HFFc6 (cell line): ENCODE measurements at regions not wholly inside any gene's neighbourhood (a gene's known extent, or its start where the extent isn't known, plus 50 kb on each side); places are given as distances from the start of the nearest gene placed in this dataset.

Source experiments
- DNase-seq: peaks from one replicate; pipeline ENCODE4 v3.0.0-alpha.2; 2018
- H3K27ac Mint-ChIP-seq: 2 replicates; pipeline ENCODE4 v1.8.0; 2020; ENCODE audit warnings: mild to moderate bottlenecking, mixed read lengths
- H3K27me3 Mint-ChIP-seq: 2 replicates; pipeline ENCODE4 v1.8.0; 2021; ENCODE audit warnings: mild to moderate bottlenecking, moderate library complexity, mixed read lengths; ENCODE audit not compliant: insufficient read depth
- H3K36me3 Mint-ChIP-seq: 2 replicates; pipeline ENCODE4 v1.8.0; 2021; ENCODE audit warnings: low read depth, mixed read lengths
- H3K4me1 Mint-ChIP-seq: 2 replicates; pipeline ENCODE4 v1.8.0; 2020; ENCODE audit warnings: low read depth, mixed read lengths
- H3K4me3 Mint-ChIP-seq: 2 replicates; pipeline ENCODE4 v1.8.0; 2020; ENCODE audit warnings: mild to moderate bottlenecking, moderate library complexity, mixed read lengths
- H3K9me3 Mint-ChIP-seq: 2 replicates; pipeline ENCODE4 v1.8.0; 2020; ENCODE audit warnings: mild to moderate bottlenecking, mixed read lengths
- TF ChIP-seq, protein P1 (sequence below): fragments of 200-600 bp; sonication (generic); IDR thresholded peaks from 2 replicates; pipeline ENCODE4 v1.5.0; 2021; ENCODE audit warnings: antibody characterized with exemption, mild to moderate bottlenecking

DNA sequence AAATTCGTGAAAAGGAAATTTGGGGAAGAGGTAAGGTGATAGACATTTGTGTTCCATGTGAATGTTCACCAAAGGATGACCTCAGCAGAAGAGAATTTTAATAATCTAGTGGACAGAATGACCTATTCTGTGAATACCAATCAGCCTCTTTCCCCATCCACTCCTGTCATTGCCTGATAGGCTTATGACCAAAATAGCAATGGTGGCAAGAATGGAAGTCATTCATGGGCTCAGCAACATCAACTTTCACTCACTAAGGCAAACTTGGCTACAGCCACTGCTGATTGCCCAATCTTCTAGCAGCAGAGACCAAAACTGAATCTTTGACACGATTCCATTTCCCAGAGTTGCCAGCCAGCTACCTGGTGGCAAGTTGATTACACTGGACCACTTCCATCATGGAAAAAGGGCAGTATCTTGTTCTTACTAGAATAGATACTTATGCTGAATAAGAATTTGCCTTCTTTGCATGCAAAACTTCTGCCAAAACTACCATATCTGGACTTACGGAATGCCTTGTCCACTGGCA lies 348.7 kb upstream of the PBX1 start:
- H3K4me1 Mint-ChIP-seq: no peaks in the 10 kb centered on the region
- no peak overlapping the region for H3K4me3 Mint-ChIP-seq
- H3K27ac Mint-ChIP-seq: no peak overlapping the region
- TF ChIP-seq, protein P1, sequence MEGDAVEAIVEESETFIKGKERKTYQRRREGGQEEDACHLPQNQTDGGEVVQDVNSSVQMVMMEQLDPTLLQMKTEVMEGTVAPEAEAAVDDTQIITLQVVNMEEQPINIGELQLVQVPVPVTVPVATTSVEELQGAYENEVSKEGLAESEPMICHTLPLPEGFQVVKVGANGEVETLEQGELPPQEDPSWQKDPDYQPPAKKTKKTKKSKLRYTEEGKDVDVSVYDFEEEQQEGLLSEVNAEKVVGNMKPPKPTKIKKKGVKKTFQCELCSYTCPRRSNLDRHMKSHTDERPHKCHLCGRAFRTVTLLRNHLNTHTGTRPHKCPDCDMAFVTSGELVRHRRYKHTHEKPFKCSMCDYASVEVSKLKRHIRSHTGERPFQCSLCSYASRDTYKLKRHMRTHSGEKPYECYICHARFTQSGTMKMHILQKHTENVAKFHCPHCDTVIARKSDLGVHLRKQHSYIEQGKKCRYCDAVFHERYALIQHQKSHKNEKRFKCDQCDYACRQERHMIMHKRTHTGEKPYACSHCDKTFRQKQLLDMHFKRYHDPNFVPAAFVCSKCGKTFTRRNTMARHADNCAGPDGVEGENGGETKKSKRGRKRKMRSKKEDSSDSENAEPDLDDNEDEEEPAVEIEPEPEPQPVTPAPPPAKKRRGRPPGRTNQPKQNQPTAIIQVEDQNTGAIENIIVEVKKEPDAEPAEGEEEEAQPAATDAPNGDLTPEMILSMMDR: no peak
- no peaks in the 10 kb centered on the region for H3K27me3 Mint-ChIP-seq
- no peaks in the 10 kb centered on the region; the same call in none of the 2 replicates for H3K9me3 Mint-ChIP-seq
- DNase-seq: no peak
- no peaks in the 10 kb centered on the region for H3K36me3 Mint-ChIP-seq

DNA sequence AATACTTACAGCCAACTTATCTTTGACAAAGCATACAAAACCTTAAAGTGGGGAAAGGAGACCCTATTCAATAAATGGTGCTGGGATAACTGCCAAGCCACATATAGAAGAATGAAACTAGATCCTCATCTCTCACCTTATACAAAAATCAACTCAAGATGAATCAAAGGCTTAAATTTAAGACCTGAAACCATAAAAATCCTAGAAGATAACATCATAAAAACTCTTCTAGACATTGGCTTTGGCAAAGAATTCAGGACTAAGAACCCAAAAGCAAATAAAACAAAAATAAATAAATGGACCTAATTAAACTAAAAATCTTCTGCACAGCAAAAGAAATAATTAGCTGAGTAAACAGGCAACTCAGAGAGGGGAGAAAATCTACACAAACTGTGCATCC lies 335.6 kb upstream of the PBX1 start:
- Mint-ChIP-seq H3K4me1 (no peaks in the 10 kb centered on the region), H3K9me3 (peaks cover 10% of the 10 kb centered on the region), H3K27ac (no peak overlapping the region), H3K27me3 (no peaks in the 10 kb centered on the region; the same call in 1 of the 2 replicates), H3K4me3 (no peak overlapping the region), H3K36me3 (no peaks in the 10 kb centered on the region)
- TF ChIP-seq, protein P1: no peak
- no peak for DNase-seq

DNA sequence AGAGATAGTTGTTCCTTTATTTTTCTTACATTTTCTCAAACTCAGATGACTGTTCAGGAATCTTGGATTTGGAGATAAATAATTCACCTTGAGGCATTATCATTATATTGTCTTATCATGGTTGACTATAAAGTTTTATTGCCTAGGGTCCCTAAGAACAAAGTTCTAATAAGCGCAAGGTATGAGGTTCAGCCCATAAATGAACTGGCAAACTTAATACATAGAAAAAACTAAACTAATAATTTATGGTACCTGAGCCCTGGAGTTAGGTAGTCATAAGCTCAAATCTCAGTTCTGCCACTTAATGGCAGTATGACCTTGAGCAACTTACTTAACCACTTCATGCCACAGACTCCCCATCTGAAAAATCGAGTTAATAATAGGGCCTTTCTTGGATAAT lies 334.0 kb upstream of the PBX1 start:
- H3K27me3 Mint-ChIP-seq: no peaks in the 10 kb centered on the region
- TF ChIP-seq, protein P1: no peak

DNA sequence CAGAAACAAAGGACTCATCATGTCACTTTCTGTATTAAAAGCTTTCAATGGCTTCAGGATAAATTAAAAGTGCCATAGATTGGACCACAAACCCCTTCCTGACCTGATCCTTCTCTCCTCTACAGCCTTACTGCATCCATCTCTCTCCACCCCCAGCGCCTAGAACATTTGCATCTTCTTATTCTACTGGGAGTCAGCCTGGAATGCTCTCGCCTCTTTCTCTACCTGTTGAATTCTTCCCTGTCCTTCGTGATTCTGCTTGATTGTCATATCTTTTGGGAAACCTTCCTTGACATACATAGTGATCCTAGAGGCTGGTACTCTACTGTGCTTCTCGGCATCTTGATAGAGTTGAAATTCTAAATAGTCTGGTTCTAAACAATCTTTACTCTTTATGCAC lies 332.0 kb upstream of the PBX1 start:
- DNase-seq: no peak
- no peaks in the 10 kb centered on the region for H3K36me3 Mint-ChIP-seq
- no peak overlapping the region for H3K4me3 Mint-ChIP-seq
- no peaks in the 10 kb centered on the region for H3K4me1 Mint-ChIP-seq
- no peak overlapping the region for H3K27ac Mint-ChIP-seq
- TF ChIP-seq, protein P1: no peak
- H3K27me3 Mint-ChIP-seq: no peaks in the 10 kb centered on the region
- H3K9me3 Mint-ChIP-seq: peaks cover 3% of the 10 kb centered on the region; the same call in 1 of the 2 replicates

More for the DNA sequence above, 334.0 kb upstream of the PBX1 start:
- Mint-ChIP-seq H3K4me1 (no peaks in the 10 kb centered on the region), H3K9me3 (peaks cover 3% of the 10 kb centered on the region; the same call in 1 of the 2 replicates), H3K4me3 (no peak overlapping the region), H3K27ac (no peak overlapping the region), H3K36me3 (no peaks in the 10 kb centered on the region)
- DNase-seq: no peak

DNA sequence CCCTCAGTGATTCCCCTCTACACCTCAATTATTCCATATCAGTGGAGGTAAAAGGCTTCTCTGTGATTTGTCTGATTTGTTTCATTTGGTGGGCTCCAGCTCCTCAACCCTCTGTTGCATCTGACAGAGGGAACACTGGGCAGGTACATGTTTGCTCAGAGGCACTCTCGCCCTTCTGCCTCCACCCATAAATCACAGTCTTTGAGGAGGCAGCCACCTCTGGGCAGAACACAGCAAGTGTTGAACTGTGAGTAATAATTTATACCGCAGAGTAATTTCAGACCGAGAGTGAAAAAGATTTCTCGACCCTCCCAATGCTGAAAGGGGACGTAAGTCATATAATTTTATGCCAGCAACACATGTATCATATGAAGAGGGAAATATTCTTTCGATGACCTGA lies 330.1 kb upstream of the PBX1 start:
- Mint-ChIP-seq H3K27ac (no peak overlapping the region), H3K27me3 (no peaks in the 10 kb centered on the region), H3K4me1 (no peaks in the 10 kb centered on the region), H3K4me3 (no peak overlapping the region), H3K9me3 (peaks cover 3% of the 10 kb centered on the region; the same call in 1 of the 2 replicates), H3K36me3 (no peaks in the 10 kb centered on the region)
- TF ChIP-seq, protein P1: no peak
- no peak for DNase-seq

DNA sequence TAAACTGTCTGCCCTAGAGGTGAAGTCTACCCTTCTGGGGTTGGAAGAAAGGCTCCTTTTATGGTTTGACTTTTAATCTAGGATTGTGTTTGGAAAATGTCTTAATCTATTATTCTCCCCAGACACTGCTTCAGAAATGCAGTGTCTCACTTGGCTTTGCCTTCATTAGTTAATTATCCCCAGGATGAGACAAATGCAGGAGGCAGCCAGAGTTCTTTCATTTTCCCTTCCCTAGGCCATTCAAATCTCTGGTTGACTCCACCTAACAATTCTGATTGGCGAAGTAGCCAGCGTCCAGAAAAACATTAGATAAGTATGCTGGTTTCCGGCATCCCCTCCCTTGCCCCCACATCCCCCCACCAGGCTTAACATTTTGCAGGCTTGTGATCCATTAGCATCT lies 325.8 kb upstream of the PBX1 start:
- H3K9me3 Mint-ChIP-seq: no peaks in the 10 kb centered on the region
- no peaks in the 10 kb centered on the region for H3K4me1 Mint-ChIP-seq
- no peak overlapping the region for H3K27ac Mint-ChIP-seq
- no peaks in the 10 kb centered on the region for H3K36me3 Mint-ChIP-seq
- no peaks in the 10 kb centered on the region for H3K27me3 Mint-ChIP-seq
- no peak for DNase-seq
- H3K4me3 Mint-ChIP-seq: no peak overlapping the region
- TF ChIP-seq, protein P1: no peak
